GM18870 (cell line): ENCODE measurements at regions not wholly inside any gene's neighbourhood (a gene's known extent, or its start where the extent isn't known, plus 50 kb on each side); places are given as distances from the start of the nearest gene placed in this dataset.
"Not testable (repeated sequence)": the region's sequence is repeated elsewhere in the genome, so short reads cannot be mapped to it uniquely, and the experiment has no call there.

Experiments used
- ATAC-seq: cut with Tn5 transposase; IDR thresholded peaks from one replicate; pipeline ENCODE4 v1.9.1; 2021; ENCODE audit warnings: moderate library complexity; ENCODE audit not compliant: unreplicated experiment

DNA sequence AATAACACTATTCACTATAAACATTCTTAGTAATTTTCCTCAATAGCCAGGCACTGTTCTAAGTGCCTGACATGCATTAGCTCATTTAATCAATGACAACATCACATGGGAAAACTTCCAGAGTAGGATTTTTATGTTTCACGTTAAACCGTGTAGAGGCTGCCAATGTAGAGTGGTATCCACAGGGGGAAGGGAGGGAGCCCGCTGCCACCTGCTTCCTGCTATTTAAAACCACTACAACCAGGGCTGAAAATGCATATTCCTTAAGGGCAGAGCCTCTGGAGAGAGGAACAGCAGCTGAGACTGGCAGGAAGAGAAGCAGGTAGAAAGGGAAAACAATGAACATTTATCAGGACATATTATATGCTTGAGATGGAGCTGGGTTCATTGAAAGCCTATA lies 684.3 kb upstream of the AUTS2 start:
- ATAC-seq: no peak

GRCh38 chr7:68917041-68917651 lies 681.1 kb upstream of the AUTS2 start:
- no peak for ATAC-seq

DNA sequence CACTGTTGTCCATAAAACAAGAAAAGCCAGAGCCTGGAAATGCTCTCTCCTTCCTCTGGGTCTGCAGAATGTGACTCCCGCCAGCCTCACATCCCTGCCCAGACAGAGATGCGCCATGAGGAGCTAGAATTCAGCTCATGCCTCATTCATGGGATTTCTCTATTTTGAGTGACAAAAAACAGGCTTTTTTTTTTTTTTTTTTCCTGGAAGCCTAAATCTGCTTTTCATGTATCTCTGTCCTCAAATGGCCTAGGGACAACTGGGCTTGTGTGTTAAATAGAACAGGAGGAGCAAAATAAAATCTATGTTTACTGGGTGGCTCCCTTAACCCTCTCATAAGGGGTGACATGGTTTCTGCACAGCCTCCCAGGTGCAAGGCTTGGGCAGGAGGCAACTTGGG lies 679.7 kb upstream of the AUTS2 start:
- no peak for ATAC-seq

DNA sequence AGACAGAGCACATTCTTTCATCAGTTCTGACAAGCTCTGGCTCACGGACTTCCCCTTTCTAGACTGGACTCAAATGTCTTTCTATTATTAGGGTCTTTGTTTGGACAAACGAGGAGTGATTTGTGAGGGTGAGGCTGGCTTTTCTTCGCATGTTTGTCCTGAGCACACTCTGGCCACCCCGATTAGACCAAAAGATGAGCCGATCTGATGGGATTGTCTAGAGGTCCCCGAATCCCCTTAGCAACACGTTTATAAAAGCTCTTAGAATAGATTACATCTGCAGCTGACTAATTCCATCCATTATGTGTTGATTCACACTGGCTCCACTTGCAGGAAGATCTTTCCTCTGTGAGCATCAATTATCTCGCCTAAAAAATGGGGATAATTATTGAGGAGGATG lies 675.4 kb upstream of the AUTS2 start:
- no peak for ATAC-seq

- ATAC-seq: no peak
Observed at GRCh38 chr7:68925241-68925640, 673.0 kb upstream of the AUTS2 start.

- ATAC-seq: no peak
Observed at GRCh38 chr7:68929781-68930261, 668.5 kb upstream of the AUTS2 start.

DNA sequence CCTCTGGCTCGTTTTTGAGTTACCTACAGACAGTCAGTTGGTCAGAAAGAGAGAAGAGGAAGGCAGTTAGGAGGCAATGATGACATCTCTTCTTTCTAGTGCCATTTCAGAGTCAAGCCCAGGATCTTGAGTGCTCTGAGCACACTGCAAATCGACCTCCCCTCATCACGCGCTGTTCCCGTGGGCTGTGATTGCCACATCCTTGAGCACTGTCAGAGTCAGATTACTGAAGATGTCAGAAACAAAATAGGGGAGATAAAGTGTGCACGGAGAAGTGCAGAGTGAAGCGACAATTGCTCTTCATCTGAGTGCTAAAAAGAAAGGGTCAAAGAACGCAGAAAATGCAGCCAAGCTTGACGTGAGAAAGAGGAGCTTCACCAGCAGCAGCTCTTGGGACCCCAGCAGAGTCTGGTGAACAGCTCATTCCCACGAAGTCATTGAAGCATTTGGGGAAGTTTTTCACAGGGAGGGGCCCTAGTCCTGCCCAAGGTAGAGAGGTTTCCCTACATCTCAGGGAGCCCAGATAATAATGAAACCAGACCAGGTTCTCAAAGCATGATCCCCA lies 661.7 kb upstream of the AUTS2 start:
- no peak for ATAC-seq

- no peak for ATAC-seq
Observed at GRCh38 chr7:68938151-68938550, 660.1 kb upstream of the AUTS2 start.

DNA sequence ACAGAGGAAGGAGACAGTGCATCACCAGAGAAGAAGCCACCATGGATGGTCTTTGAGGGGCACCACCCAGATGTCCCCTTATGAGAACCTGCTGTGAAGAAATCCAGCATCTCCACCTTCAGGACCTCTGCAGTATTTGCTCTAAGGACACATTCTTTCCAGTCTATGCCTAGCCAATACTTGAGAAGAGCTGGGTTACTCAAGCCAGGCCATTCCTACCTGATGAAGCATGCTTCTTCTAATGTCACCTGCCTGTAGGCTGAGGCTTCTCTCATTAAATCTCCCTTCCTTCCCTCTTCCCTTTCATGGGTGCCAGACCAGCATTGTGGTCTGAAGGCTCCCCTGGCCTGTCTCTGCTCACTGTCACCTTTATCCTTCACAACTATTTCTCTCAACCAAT lies 654.5 kb upstream of the AUTS2 start:
- ATAC-seq: no peak

- ATAC-seq: no peak
Observed at GRCh38 chr7:68955656-68956055, 642.6 kb upstream of the AUTS2 start.

GRCh38 chr7:68958571-68958970 lies 639.7 kb upstream of the AUTS2 start:
- no peak for ATAC-seq

DNA sequence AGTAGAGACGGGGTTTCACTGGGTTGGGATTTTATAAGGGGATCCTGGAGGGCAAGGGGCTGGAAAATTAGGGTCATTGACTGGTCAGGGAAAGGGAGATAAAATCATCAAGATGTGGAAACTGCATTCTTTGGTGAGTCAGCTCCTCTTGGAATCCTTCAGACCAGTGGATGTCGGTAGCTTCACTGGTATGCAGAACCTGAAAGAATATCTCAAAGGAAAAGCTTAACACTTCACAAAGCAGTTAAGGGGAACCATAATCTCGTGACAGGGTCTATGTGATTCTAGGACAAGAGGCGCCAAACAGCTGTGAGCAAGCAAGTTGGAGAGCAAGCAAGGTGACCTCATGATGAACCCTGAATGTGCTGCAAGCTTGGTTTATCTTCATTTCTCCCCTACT lies 634.7 kb upstream of the AUTS2 start:
- ATAC-seq: no peak

- ATAC-seq: no peak
Observed at GRCh38 chr7:68964060-68964459, 634.2 kb upstream of the AUTS2 start.

DNA sequence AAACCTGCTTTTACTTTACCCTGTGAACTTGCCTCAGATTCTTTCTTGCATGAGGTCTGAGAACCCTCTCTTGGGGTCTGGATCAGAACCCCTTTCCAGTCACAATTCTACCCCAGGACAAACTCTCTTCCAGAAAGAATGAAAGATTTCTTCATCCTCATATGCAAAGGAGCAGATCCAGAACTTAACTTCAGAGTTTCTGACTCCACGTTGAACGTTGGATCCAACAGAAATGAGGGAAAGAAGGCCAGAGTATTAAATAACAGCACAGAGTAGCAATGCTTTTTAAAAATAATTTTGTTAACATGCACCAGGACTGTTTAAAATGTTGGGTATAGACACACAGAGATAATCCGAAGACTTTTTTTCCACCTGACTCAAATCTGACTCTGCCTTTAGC lies 632.9 kb upstream of the AUTS2 start:
- ATAC-seq: no peak

- no peak for ATAC-seq
Observed at GRCh38 chr7:68967598-68967997, 630.7 kb upstream of the AUTS2 start.

DNA sequence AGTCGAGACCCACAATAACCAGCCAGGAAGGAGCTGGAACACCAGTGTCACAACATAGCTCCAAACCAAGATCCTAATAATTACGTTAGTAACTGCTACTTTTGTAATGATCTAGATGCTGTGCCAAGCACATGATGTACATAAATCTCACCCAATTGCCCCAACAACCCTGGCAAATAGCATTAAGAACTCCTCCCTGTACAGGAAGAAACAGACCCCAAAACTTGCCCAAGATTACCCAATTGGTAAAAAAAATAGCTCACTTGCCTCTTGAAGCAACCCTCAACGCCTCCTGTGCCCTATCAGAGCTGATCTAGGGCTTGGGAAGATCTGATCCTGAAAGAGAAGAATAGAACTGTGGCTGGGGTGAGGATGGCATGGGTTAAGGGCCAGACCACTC lies 628.7 kb upstream of the AUTS2 start:
- no peak for ATAC-seq

- ATAC-seq: no peak
Observed at GRCh38 chr7:68971634-68972340, 626.5 kb upstream of the AUTS2 start.

- no peak for ATAC-seq
Observed at GRCh38 chr7:68977385-68978055, 620.8 kb upstream of the AUTS2 start.

DNA sequence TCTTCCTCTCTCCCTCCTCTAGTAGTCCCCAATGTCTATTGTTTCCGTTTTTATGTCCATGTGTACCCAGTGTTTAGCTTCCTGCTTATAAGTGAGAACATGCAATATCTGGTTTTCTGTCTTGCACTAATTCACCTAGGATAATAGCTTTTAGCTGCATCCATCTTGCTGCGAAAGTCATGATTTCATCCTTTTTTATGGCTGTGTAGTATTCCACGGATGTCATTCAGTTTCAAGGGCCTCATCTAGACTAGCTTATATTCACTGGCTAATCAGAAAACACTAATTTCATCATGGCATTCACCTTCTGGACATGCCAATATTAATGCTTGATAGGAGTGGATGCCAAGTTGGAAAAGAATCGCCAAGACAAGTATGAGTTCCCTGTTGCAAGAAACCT lies 619.6 kb upstream of the AUTS2 start:
- no peak for ATAC-seq

GRCh38 chr7:68980011-68980410 lies 618.3 kb upstream of the AUTS2 start:
- ATAC-seq: no peak

GRCh38 chr7:68980432-68980831 lies 617.8 kb upstream of the AUTS2 start:
- not testable (repeated sequence) for ATAC-seq

DNA sequence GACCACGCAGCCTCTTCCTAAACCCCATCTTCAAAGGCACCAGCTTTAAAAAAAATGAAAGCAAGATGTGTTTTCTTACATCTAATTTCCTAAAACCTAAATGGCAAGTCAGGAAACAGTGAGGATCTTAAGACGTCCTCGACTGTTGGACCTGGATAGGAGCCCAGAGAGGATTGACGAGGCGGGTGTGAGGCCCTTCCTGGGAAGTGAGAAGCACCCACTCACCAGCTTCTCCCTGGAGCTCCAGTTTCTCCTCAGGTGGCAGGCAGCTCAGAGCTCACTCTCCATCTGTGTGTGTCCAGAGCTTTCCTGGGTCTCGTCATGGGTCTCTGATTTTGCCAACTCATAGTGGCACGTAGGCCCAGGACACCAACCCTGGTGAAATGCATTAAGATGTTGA lies 614.0 kb upstream of the AUTS2 start:
- no peak for ATAC-seq
